ENCODE measurements at regions not wholly inside any gene's neighbourhood (a gene's known extent, or its start where the extent isn't known, plus 50 kb on each side); places are given as distances from the start of the nearest gene placed in this dataset.

DNA sequence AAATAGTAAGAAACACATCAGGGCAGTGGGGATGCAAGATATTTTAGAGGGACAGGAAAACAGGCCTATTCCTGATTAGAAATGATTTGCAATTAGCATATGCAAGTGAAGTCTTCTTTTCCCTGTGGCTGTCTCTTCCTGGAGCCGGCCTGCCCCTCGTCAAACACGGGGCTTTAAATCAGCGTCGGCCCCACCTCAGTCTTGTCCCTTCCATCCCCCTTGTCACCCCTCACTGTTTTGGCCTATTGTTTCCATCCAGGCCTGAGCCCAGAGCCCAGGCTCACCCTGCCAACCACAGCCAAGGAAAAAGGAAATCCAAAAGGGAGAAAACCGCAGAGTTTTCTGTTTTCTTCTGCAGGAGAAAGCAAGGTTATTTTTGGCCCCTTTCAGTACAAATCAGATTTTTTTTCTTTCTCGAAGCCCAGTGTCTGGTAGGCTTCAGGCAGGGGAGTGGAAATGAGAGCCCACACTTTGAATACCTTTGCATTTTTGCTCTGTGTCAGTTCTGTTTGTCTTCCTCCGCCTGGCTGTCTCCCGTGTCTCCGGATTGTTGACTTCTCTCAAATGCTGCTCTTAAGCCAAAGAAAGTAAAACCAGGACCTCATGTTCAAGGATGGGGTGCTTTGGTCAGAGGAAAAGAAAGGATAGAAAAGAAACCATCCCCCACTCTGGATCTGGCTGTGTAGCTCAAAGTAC, 399.9 kb upstream of the CDH11 start:
- no peak for TF ChIP-seq EZH2 (IDR thresholded peaks at IDR 0.05; ENCODE audit: low read length, missing control alignments)
- TF ChIP-seq, protein P1, sequence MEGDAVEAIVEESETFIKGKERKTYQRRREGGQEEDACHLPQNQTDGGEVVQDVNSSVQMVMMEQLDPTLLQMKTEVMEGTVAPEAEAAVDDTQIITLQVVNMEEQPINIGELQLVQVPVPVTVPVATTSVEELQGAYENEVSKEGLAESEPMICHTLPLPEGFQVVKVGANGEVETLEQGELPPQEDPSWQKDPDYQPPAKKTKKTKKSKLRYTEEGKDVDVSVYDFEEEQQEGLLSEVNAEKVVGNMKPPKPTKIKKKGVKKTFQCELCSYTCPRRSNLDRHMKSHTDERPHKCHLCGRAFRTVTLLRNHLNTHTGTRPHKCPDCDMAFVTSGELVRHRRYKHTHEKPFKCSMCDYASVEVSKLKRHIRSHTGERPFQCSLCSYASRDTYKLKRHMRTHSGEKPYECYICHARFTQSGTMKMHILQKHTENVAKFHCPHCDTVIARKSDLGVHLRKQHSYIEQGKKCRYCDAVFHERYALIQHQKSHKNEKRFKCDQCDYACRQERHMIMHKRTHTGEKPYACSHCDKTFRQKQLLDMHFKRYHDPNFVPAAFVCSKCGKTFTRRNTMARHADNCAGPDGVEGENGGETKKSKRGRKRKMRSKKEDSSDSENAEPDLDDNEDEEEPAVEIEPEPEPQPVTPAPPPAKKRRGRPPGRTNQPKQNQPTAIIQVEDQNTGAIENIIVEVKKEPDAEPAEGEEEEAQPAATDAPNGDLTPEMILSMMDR (conservative IDR thresholded peaks at IDR 0.05 in 1 of 2, IDR thresholded peaks at IDR 0.05 in 1 of 2; ENCODE audit: low read depth in 1 of 2, low read length in 2 of 2) = no peak
